ENCODE measurements at regions not wholly inside any gene's neighbourhood (a gene's known extent, or its start where the extent isn't known, plus 50 kb on each side); places are given as distances from the start of the nearest gene placed in this dataset.
"Not testable (repeated sequence)": the region's sequence is repeated elsewhere in the genome, so short reads cannot be mapped to it uniquely, and the experiment has no call there.

DNA sequence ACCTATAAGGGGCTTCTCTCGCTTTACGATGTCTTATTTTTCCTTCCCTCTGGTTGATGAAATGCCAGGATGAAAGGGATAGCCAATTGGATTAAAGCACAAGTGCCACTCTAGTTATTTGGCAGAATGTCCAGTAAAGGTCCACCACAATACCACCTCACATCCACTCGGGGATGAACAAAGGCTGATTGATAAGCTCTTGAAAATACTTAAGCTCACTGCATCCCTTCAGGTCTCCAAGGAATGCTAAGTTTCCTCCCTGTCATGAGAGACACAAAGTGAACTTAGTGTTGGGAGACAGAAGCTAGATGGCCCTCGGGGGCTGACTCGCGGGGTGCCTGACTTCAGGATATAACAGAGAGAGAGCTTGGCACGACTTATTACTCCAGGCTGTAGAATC is 185.9 kb upstream of the ZNF644 start:
- not testable (repeated sequence) for DNase-seq (ENCODE audit: low read depth)

DNA sequence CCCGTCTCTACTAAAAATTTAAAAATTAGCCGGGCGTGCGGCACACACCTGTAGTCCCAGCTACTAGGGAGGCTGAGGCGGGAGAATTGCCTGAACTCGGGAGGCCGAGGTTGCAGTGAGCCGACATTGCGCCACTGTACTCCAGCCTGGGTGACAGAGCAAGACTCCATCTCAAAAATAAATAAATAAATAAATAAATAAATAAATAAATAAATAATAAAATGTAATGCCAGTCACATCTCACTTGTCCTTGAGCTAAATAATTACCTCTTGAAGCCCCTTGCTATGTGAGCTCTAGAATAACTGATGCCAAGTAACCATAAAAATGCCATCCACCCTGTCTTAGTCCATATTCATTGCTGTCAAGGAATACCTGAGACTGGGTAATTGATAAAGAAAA is 182.3 kb upstream of the ZNF644 start:
- DNase-seq (ENCODE audit: low read depth), result not testable (repeated sequence)

DNA sequence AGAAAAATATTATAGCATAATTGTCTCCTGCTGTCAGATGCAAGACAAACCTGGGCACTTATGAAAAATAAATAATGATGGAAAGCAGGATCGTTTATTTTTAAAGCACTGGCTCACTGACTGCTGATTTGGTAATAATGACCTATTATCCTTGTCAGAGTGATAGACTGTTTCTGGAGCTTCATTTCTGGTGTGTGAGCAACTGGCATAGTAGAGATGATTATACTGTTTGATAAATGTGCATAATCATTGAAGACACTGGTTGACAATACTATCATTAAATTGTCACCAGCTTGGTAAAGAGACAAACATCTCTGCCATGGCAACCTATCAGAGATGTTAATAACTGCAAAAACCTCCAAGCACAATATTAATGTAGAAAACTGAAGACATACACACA is 179.9 kb upstream of the ZNF644 start:
- DNase-seq (ENCODE audit: low read depth), result no peak

DNA sequence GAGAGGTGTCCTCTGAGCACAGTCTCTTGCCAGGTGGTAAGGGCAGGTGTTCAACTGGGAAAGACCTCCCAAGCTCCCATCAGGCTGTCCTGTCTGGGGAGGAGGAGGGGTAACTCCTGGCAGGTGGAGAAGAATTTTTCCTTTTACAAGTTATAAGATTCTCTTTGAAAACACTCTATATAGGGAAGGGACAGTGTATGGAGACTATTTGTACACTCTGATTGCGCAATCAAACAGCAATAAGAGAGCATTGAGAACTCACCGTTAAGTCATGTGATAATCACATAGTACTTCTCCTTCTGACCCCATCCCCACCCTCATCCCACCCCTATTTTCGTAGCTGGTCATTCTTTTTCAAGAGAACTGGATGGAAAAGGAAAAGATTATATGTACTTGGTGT is 179.3 kb upstream of the ZNF644 start:
- DNase-seq (ENCODE audit: low read depth), result no peak

DNA sequence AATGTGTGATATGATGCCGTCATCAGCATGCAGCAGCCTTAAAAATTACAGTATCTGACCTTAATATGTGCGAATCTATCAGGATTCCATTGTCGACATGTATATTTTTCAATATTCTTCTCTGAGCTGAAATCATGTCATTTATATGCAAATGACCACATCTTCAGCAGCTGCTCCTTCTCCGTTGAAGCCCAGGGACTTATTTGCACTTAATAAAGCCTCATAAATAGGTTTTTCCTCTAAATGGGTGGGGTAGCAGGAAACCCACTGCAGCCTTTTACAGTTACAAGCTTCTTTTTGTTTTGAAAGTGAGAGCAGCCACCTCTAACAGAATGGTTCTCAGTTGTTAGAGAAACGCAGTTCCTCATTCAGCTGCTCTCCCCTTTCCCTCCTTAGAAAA is 178.8 kb upstream of the ZNF644 start:
- no peak for DNase-seq (ENCODE audit: low read depth)

DNA sequence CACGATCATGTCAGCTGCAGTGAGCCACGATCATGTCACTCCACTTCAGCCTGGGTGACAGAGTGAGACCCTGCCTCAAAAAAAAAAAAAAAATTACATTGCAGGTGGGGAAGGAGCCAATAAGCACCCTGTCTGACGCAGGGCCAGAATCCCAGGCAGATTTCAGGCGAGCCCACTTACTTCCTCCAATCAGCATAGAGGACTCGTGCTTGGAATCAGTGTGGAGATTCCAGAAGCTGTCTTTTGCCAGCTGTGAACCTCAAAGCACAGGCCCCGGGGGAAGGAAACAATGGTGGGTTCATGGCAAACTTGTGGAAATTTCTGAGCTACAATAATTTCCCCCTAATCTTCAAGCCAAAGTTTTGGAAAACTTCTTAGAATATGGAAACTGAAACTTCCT is 178.2 kb upstream of the ZNF644 start:
- no peak for DNase-seq (ENCODE audit: low read depth)

DNA sequence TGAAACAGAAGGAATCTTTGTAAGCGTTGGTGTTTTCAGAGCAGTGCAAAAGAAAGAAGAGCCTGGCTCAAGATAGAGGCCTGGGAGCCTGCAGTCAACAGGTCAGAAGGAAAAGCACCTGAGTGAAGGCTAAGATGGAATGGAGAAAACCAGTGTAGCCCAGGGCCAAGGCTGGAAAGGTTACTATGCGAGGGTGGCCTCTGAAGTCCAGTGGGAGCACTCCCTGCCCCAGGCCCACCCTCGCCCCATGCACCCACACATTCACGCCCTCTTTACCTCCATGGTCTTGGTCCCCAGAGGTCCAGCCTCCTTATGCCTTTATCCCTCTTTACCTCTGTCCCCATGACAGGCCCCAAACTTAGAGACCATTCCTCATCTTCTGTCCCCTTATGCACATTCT is 169.2 kb upstream of the ZNF644 start:
- DNase-seq (ENCODE audit: low read depth), result no peak

DNA sequence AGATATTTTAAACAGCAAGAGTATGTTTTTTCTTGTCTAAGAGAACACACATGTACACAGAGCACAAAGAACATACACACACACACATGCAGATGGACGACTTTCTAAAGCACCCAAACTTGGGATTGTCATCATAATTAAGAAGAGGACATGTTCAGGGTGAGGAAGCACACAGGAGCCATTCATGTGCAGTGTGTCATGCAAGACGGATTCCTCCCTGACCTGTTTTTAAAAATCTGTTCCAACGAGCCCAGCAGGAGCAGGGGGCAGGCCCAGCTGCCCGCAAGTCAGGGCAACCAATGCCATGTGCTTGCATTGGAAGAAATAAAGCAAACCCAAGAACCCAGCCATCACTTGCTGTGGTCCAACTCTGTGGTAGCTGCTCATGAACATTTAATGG is 167.3 kb upstream of the ZNF644 start:
- no peak for DNase-seq (ENCODE audit: low read depth)

DNA sequence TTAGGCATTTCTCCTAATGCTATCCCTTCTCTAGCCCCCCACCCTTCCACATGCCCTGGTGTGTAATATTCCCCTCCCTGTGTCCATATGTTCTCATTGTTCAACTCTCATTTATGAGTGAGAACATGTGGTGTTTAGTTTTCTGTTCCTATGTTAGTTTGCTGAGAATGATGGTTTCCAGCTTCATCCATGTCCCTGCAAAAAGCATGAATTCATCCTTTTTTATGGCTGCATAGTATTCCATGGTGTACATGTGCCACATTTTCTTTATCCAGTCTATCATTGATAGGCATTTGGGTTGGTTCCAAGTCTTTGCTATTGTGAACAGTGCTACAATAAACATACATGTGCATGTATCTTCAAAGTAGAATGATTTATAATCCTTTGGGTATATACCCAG is 161.0 kb upstream of the ZNF644 start:
- DNase-seq (ENCODE audit: low read depth), result not testable (repeated sequence)

DNA sequence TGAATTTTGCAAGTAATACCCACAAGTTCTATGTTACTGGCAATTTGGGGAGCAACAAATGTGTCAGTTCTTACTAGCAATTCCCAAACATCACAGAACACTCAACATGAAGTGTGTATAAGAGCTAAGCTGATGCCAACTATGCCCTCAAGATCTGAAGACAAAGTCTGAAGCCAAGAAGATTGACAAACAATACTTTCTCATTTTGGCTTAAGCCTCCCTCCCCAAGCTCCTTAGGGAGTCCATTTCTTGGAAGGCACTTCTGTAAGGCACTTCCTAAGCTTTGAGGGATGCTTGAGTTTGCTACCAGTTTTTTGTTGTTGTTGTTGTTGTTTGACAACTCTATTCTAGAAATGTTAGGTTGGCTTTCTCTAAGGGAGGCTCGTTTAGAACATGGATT is 154.4 kb upstream of the ZNF644 start:
- no peak for DNase-seq (ENCODE audit: low read depth)

DNA sequence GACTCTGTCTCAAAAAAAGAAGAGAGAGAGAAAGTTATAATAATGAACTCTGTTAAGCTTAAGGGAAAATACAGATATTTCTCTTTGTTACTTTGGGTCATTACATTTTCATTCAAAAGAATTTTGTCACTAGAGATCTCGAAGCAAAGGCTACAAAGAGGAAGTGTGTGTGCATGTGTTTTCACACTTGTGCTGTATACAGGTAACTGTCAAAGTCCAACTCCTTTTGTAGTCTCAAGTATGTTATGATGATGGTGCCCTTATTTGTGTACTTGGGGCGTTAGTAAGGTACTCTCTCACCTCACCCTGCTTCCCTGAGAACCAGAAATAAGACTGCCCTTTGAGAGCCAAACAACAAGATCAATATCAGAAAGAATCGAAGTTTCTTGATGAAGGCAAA is 152.9 kb upstream of the ZNF644 start:
- no peak for DNase-seq (ENCODE audit: low read depth)

DNA sequence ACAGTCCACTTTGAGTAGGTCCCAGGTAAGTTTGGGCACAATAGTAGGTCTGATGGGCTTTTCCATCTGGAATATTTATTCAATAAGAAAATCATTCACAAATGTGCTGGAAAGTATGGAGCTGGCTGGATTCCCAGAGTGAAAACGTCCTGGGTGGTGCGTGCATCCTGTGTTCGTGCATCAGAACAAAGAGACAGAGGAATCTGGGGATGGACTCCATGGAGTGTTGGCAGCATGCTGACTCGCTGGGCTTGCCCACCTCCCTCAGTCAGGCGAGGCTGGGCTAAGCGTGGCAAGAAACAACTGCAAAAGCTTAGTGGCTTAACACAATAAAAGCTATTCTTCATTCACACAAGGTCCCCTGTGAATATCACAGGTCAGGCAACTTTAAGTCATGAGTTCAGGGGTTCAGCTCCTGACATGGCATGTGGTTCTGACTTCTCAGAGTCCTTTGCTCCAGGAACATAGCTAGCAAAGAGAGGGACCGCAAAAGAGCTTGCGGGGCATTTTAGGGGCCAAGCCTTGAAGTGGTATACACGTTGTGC is 151.6 kb upstream of the ZNF644 start:
- DNase-seq (ENCODE audit: low read depth), result no peak

DNA sequence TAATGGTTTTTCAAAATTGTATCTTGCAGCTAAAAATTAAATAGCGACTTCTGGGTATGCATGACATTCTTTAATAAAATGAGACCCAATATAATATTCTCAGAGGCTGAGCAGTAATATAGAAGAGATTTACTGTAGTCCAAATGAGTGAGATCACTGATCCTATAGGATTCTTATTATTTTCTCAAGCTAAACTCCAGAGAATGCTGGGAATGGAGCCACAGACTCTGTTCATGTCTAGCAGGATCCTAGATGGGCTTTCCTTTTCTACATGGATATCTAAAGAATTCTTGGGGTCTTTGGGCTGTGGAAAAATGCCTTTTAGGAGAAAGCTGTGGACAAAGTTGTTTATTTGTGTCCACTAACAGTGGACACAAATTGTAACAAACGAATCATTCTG is 150.7 kb upstream of the ZNF644 start:
- no peak for DNase-seq (ENCODE audit: low read depth)

DNA sequence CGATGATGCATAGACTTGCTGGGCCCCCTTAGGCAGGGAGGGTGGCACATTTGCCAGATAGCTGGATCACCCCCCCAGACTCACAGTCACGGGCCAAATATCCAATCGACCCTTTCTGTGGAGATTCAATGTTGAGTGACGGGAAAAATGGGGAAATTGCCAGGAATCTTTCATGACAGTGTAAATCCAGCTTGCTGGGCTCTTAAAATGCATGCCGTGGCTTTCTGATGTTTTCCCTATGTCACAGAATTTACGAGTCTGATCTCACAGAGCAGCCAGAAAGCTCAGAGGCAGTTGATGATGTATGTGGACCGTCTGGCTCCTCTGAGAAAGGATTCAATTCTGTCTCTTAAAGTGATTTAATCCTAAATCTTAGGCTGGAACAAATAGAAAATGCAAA is 150.1 kb upstream of the ZNF644 start:
- DNase-seq (ENCODE audit: low read depth), result no peak

DNA sequence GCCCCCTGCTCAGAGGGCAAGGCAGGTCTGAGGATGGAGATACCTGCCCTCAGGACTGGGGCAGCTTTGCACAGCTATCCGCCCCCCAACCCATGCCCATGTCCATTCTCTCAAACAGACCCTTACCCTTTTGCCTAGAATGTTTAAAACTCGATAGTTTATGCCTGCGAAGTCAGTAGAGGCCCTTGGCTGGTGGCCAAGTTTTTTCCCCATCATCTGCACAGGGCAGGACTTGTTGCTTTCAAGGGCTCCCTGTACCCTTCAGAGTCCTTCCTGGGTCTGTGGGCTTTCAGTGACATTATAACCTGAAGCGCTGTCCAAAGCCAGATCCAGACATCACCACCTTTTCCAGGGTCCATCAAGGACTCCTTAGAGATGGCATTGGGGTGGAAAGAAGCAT is 148.7 kb upstream of the ZNF644 start:
- no peak for DNase-seq (ENCODE audit: low read depth)

DNA sequence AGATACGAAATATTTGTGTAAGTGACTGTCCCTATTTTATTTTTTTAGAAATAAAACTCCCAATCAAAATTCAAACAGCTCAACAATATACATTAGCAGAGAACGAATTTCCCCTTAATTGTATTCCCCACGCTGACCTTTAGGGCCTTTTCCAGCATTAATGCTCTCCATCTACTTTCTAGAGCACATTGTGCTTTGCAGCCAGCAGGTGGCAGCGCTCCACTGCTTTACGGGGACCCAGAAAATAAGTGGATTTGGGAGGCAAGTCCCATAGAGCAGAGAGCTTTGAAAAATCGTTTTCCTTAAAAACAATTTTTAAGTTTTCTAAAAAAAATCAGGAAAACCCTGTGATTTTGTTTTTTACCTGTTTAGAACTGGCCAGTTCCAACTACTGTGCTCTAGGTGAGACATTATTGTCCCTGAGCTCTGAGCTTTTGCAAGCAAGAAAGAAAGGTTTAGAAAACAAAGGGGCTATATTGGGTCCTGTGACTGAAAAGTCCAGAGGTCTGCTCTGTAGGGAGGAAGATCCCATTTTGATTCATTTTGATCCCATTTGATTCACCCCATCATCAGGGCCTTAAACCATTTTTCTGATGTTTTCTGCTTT is 144.4 kb upstream of the ZNF644 start:
- peak; percentile 54 for DNase-seq (ENCODE audit: low read depth)

DNA sequence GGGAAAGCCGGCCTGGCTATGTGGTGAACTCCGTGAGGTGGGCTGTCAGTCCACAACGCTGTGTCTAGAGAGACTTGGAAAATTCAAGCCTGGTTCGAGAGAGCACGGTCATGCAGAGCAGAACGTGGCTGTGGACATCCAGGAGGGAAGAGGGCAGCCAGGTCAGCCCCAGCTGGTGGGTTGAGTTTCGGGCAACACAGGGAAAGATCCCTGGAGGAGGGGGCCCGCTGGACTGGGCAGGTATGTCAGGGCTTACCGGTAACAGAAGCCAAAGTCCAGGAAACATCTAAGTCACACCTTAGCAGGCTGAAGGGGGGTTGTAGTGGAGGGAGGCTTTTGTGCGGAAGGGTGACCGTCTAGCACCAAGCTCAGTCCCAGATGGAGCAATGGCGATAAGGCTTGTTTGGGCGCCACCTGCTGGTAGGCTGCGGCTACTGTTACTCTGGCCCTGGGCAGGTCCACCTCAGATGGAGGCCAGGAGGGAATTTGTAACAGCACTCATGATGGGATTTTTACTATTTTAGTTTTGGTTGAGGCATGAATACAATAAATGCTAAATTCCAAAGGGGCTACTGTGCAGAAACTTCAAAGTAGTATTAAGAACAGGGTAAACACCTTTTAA is 143.3 kb upstream of the ZNF644 start:
- DNase-seq (ENCODE audit: low read depth), result peak; percentile 29

DNA sequence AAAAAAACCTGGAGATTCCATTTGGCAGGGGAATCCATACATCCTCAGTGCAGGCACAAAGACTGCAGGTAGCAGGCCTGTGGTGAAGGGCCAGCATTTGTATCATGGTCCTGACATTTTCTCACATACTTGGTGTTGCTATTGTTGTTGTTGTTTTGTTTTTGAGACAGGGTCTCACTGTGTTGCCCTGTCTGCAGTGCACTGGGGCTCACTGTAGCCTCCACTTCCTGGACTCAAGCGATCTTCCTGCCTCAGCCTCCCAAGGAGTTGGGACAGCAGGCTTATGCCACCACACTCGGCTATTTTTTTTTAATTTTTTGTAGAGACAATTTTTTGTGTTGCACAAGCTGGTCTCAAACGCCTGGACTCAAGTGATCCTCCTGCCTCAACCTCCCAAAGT is 140.8 kb upstream of the ZNF644 start:
- DNase-seq (ENCODE audit: low read depth), result no peak

DNA sequence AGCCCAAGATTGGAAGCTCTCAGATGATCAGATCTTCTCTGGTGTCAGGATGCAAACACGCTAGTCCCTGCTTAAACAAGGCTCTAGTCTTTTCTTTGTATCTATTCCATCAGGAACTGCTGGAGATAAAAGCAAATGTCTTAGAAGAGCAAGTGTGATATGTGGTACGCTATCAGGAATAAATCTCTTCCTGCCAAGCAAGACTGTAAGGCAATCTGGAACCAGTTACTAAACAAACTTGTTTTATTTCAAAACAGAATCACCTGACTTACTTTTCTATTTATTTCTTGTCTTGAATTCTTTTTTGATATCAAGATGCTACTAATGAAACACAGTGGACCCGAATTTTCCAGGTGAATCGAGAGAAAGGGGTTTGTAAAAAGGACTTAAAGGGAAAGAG is 139.9 kb upstream of the ZNF644 start:
- no peak for DNase-seq (ENCODE audit: low read depth)

DNA sequence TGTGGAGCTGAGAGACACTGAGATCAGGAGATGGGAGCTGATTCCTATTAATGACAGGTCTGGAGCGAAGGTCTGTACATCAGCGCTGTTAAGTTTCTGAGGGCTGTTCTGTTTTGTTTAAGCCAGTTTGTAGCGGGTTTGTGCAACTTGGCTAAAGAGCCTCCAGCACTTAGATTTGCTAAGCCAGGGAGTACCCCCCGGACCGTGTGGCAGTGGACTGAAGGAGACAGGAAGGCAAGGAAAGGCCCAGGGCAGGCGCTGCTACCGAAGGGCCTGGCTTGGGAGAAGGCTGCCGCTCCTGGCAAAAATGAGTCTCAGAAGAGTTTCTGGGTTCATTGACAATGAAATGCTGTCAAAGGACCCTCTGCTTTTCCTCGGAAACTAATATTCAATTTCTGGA is 139.3 kb upstream of the ZNF644 start:
- no peak for DNase-seq (ENCODE audit: low read depth)

DNA sequence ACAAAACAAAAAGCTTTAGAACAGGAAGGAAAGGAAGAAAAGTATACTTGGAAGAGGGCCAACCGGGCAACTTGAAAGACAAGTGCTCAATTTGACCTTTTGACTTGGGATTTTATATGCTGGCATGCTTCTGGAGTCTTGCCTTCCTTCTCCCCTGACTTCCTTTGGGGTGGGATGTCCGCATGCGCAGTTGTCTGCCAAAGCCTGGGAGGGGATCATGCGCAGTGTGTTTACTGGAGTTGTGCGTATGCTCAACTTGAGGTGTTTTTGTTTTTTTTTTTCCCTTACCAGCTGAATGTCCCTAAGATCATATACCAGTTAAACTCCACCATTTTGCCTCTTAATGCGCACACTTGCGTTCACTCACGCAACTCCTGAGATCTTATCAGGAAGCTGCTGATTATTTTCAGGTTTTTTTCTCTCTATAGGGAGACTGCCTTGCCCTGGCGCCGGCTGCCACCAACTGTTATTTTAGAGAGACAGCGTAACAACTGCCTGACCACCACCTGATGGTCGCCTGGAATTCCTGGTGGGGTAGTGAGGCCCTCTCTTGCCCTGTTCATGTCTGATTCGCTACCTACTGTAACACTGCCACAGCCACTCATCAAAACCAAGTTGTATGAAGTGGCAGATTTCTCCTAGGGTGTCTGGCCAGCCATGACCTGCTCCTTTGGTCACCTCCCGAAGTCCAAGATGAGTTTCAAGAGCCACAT is 138.7 kb upstream of the ZNF644 start:
- DNase-seq (ENCODE audit: low read depth), result no peak

DNA sequence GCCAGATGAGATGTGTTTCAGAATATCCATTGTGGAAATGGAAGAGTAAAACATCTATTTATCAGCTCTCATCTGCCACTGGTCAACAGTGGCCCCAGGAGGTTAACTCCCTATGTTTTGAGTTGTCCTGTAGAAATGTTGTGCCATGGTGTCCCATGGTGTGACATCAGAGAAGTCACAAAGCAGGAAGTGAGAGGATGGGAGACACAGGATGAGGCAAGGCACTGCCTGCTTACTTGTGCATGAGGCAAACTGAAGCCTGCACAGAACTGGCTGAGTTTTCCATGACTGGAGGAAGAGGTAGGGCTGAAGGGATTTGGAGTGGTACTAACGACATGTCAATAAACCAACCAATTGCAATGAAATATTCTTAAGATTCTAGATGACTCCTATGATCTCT is 131.5 kb upstream of the ZNF644 start:
- no peak for DNase-seq (ENCODE audit: low read depth)

DNA sequence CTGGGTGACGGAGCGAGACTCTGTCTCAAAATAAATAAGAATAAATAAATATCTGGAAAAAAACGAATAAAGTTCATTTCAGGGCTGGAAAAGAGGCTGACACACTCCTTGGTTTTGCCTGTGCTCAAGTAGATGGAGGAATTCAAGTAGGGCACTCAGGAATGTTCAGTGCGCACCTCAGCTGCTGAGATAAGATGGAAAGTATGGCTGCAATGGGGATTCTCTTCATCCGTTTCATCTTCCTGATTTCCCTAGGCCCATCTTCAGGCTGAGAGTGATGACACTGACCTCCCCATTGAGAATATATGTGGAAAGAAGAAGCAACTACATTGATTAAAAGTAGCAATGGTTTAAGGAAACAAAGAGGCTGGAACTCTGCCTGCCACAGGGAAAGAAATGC is 130.5 kb upstream of the ZNF644 start:
- DNase-seq (ENCODE audit: low read depth), result no peak

DNA sequence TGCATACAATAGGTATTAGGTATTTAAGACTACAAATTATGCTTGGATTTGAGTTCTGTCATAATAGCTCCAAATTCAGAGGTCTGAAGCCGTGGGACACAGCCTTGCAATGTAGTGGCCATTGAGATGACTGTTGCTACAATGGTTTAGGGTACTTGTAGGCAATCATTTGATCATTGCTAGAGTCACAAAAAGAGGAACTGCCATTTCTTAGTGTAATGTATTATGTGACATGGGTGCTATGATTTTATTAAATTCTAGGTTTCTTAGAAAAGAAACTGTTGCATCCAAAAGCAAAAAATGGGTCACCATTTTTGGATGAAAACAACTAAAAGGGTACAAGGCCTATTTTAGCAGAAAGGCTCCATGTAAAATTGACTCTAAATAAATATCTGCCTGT is 129.9 kb upstream of the ZNF644 start:
- no peak for DNase-seq (ENCODE audit: low read depth)
